Choroid plexus epithelial cell (primary cell): ENCODE measurements at regions not wholly inside any gene's neighbourhood (a gene's known extent, or its start where the extent isn't known, plus 50 kb on each side); places are given as distances from the start of the nearest gene placed in this dataset.

Experiments used
- DNase-seq: peaks from one replicate; pipeline ENCODE4 v3.0.0-alpha.2; 2010; ENCODE audit warnings: low read depth
- H3K4me3 ChIP-seq: 2 replicates; pipeline ENCODE4 v1.5.1; 2011; ENCODE audit warnings: low read depth, mild to moderate bottlenecking, control low read depth, low read length, moderate library complexity
- TF ChIP-seq, protein P1 (sequence below): conservative IDR thresholded peaks from 2 replicates; pipeline ENCODE4 v1.5.1; 2011; ENCODE audit warnings: low read depth, mild to moderate bottlenecking, control low read depth, inconsistent platforms, low read length, moderate library complexity

DNA sequence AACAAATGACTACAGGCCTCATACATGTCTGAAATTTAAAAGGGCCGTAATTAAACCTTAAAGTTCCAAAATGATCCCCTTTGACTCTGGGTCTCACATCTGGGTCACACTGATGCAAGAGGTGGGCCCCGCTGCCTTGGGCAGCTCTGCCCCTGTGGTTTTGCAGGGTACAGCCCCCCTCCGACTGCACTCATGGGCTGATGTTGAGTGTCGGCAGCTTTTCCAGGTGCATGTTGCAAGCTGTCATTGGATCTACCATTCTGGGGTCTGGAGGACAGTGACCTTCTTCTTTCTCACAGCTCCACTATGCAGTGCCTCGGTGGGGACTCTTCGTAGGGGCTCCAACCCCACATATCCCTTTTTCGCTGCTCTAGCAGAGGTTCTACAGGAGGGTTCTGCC is 1537.9 kb downstream of the PCDH18 start:
- H3K4me3 ChIP-seq: no peak overlapping the region
- DNase-seq: no peak
- TF ChIP-seq, protein P1, sequence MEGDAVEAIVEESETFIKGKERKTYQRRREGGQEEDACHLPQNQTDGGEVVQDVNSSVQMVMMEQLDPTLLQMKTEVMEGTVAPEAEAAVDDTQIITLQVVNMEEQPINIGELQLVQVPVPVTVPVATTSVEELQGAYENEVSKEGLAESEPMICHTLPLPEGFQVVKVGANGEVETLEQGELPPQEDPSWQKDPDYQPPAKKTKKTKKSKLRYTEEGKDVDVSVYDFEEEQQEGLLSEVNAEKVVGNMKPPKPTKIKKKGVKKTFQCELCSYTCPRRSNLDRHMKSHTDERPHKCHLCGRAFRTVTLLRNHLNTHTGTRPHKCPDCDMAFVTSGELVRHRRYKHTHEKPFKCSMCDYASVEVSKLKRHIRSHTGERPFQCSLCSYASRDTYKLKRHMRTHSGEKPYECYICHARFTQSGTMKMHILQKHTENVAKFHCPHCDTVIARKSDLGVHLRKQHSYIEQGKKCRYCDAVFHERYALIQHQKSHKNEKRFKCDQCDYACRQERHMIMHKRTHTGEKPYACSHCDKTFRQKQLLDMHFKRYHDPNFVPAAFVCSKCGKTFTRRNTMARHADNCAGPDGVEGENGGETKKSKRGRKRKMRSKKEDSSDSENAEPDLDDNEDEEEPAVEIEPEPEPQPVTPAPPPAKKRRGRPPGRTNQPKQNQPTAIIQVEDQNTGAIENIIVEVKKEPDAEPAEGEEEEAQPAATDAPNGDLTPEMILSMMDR: no peak

DNA sequence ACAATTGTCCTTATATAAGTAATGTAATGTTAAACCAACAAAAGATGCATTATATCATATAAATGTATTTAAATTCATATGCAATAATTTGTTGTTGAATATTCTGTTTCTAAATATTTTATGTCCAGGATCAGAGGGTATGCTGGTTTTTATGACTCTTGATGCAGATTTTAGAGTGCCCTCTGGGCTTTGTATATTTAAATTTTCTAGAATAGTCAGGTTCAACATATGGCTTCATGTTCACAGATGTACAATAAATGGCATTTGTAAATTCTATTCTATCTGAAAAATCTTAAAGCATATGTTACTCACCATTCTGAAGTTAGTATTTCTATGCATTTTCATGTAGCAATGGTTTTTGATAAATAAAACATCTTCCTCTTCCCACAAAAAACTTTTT is 1555.4 kb downstream of the PCDH18 start:
- TF ChIP-seq, protein P1: no peak
- no peak overlapping the region for H3K4me3 ChIP-seq
- no peak for DNase-seq

DNA sequence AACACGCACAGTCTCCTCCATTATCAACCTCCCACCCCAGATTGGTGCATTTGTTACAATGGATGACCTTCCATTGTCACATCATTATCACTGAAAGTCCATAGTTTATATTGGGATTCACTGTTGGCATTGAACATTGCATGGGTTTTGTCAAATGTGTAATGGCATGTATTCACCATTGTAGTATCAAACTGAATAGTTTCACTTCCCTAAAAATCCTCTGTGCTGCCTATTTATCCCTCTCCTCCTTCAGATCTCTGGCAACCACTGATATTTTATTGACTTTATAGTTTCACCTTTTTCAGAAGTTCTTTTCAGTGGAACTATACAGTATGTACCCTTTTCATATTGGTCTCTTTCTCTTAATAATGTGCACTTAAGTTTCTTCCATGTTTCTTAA is 1565.4 kb downstream of the PCDH18 start:
- H3K4me3 ChIP-seq: no peak overlapping the region
- no peak for DNase-seq
- TF ChIP-seq, protein P1: no peak

GRCh38 chr4:135963009-135963408 is 1569.3 kb downstream of the PCDH18 start:
- no peak for DNase-seq
- TF ChIP-seq, protein P1: no peak
- no peak overlapping the region for H3K4me3 ChIP-seq

DNA sequence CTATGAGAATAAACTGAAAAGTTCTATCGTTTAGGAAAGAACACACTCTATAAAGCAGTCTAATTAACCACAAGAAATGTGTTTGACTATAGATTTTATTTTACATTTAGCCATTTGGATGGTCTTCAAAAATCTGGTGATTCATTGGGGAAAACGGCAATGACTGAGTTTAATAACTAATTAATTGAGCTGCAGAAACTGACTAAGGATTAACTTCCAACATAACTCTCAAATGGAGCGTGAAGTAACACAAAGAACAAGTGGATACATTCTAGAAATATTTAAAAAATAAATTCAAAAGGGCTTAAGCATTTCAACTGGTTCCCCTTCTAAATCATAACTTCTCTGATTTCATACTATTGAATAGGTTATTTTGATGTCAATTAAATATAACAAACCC is 1582.4 kb downstream of the PCDH18 start:
- TF ChIP-seq, protein P1: no peak
- no peak for DNase-seq
- no peak overlapping the region for H3K4me3 ChIP-seq

GRCh38 chr4:135948797-135949196 is 1583.5 kb downstream of the PCDH18 start:
- H3K4me3 ChIP-seq: no peak overlapping the region
- DNase-seq: no peak
- TF ChIP-seq, protein P1: no peak

GRCh38 chr4:135941671-135942070 is 1590.6 kb downstream of the PCDH18 start:
- DNase-seq: no peak
- H3K4me3 ChIP-seq: no peak overlapping the region
- TF ChIP-seq, protein P1: no peak
